ENCODE measurements at regions not wholly inside any gene's neighbourhood (a gene's known extent, or its start where the extent isn't known, plus 50 kb on each side); places are given as distances from the start of the nearest gene placed in this dataset.

DNA sequence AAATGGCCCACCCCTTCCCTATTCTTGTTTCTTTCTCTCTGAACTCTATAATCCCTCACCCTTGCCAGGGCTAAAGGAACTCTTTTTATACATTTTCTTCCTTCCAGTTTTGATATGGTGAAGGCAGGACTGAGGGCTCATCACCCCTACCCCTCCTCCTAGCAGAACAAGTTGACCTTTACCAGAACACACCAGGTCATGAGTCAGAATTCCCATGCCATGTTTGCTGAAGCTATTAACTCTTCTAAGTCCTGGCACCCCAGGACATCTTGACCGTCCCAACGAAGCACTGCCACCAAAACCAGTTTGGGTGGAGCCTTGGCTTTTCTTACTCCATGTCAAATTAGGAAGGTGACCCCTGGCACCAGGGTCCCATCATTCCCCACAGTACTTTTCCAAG, 57.5 kb upstream of the DYNLT3 start:
- Mint-ChIP-seq H3K4me3 (peak overlapping the region; percentile 25), H3K27ac (no peak overlapping the region), H3K9me3 (peaks cover 2% of the 10 kb centered on the region), H3K36me3 (no peaks in the 10 kb centered on the region), H3K27me3 (ENCODE audit: insufficient read depth, low read depth) (no peaks in the 10 kb centered on the region), H3K4me1 (no peaks in the 10 kb centered on the region)
- no peaks in the 10 kb centered on the region for H3K36me3 ChIP-seq
- H3K27me3 ChIP-seq: no peaks in the 10 kb centered on the region
- no peak overlapping the region for H3K4me2 ChIP-seq
- no peak overlapping the region for H3K9ac ChIP-seq
- H3K4me1 ChIP-seq: no peaks in the 10 kb centered on the region
- no peak overlapping the region for H2AFZ ChIP-seq (replicated peaks)
- H3K79me2 ChIP-seq (ENCODE audit: low read depth): no peaks in the 10 kb centered on the region
- TF ChIP-seq EZH2phosphoT487 (IDR thresholded peaks at IDR 0.05) (no peak), EZH2 (IDR thresholded peaks at IDR 0.05) (no peak)
- TF ChIP-seq, protein P1, sequence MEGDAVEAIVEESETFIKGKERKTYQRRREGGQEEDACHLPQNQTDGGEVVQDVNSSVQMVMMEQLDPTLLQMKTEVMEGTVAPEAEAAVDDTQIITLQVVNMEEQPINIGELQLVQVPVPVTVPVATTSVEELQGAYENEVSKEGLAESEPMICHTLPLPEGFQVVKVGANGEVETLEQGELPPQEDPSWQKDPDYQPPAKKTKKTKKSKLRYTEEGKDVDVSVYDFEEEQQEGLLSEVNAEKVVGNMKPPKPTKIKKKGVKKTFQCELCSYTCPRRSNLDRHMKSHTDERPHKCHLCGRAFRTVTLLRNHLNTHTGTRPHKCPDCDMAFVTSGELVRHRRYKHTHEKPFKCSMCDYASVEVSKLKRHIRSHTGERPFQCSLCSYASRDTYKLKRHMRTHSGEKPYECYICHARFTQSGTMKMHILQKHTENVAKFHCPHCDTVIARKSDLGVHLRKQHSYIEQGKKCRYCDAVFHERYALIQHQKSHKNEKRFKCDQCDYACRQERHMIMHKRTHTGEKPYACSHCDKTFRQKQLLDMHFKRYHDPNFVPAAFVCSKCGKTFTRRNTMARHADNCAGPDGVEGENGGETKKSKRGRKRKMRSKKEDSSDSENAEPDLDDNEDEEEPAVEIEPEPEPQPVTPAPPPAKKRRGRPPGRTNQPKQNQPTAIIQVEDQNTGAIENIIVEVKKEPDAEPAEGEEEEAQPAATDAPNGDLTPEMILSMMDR (IDR thresholded peaks at IDR 0.05): no peak
- H3K4me3 ChIP-seq: no peak overlapping the region
- no peaks in the 10 kb centered on the region for H3K9me3 ChIP-seq (ENCODE audit: low read depth)
- H3F3A ChIP-seq (ENCODE audit: low read depth): no peaks in the 10 kb centered on the region
- no peaks in the 10 kb centered on the region for H4K20me1 ChIP-seq (ENCODE audit: low read depth)
- no peak overlapping the region for H3K27ac ChIP-seq
- no peak for DNase-seq (ENCODE audit: low spot score)

- H3K27me3 Mint-ChIP-seq (ENCODE audit: insufficient read depth, low read depth): no peaks in the 10 kb centered on the region
- no peaks in the 10 kb centered on the region for H3K36me3 Mint-ChIP-seq
- no peak overlapping the region for H3K27ac Mint-ChIP-seq
- no peak for TF ChIP-seq EZH2 (IDR thresholded peaks at IDR 0.05)
- TF ChIP-seq, protein P1 (IDR thresholded peaks at IDR 0.05): peak; percentile 41
- peaks cover 2% of the 10 kb centered on the region for H3K9me3 Mint-ChIP-seq
- peak overlapping the region; percentile 83 for H3K4me2 ChIP-seq
- no peaks in the 10 kb centered on the region for H4K20me1 ChIP-seq (ENCODE audit: low read depth)
- H3K27ac ChIP-seq: no peak overlapping the region
- peak overlapping the region; percentile 81 for H3K4me3 Mint-ChIP-seq
- no peaks in the 10 kb centered on the region for H3K79me2 ChIP-seq (ENCODE audit: low read depth)
- no peaks in the 10 kb centered on the region for H3K4me1 Mint-ChIP-seq
- no peaks in the 10 kb centered on the region for H3K27me3 ChIP-seq
- H3K4me3 ChIP-seq: peak overlapping the region; percentile 52
- H3K36me3 ChIP-seq: no peaks in the 10 kb centered on the region
- H3K9ac ChIP-seq: no peak overlapping the region
- no peaks in the 10 kb centered on the region for H3K9me3 ChIP-seq (ENCODE audit: low read depth)
- H2AFZ ChIP-seq (replicated peaks): peak overlapping the region; percentile 90
- H3K4me1 ChIP-seq: no peaks in the 10 kb centered on the region
- no peaks in the 10 kb centered on the region for H3F3A ChIP-seq (ENCODE audit: low read depth)
- DNase-seq (ENCODE audit: low spot score): peak; percentile 69
Measured at GRCh38 chrX:37905436-37906147, 58.2 kb upstream of the DYNLT3 start.

- no peak for TF ChIP-seq EZH2phosphoT487 (IDR thresholded peaks at IDR 0.05)
- TF ChIP-seq EZH2 (IDR thresholded peaks at IDR 0.05): no peak
- TF ChIP-seq, protein P1 (IDR thresholded peaks at IDR 0.05): no peak
- H3K9me3 Mint-ChIP-seq: peaks cover 2% of the 10 kb centered on the region
- H3K27ac ChIP-seq: no peak overlapping the region
- H3K27ac Mint-ChIP-seq: no peak overlapping the region
- H3K79me2 ChIP-seq (ENCODE audit: low read depth): no peaks in the 10 kb centered on the region
- H4K20me1 ChIP-seq (ENCODE audit: low read depth): no peaks in the 10 kb centered on the region
- peak overlapping the region; percentile 81 for H3K4me3 Mint-ChIP-seq
- no peaks in the 10 kb centered on the region for H3K4me1 ChIP-seq
- H3K27me3 Mint-ChIP-seq (ENCODE audit: insufficient read depth, low read depth): no peaks in the 10 kb centered on the region
- H3F3A ChIP-seq (ENCODE audit: low read depth): no peaks in the 10 kb centered on the region
- H3K36me3 ChIP-seq: no peaks in the 10 kb centered on the region
- H3K27me3 ChIP-seq: no peaks in the 10 kb centered on the region
- peak overlapping the region; percentile 52 for H3K4me3 ChIP-seq
- H3K4me1 Mint-ChIP-seq: no peaks in the 10 kb centered on the region
- DNase-seq (ENCODE audit: low spot score): no peak
- H3K9me3 ChIP-seq (ENCODE audit: low read depth): no peaks in the 10 kb centered on the region
- H2AFZ ChIP-seq (replicated peaks): peak overlapping the region; percentile 90
- H3K4me2 ChIP-seq: peak overlapping the region; percentile 83
- no peaks in the 10 kb centered on the region for H3K36me3 Mint-ChIP-seq
- no peak overlapping the region for H3K9ac ChIP-seq
Measured at GRCh38 chrX:37906357-37906756, 59.0 kb upstream of the DYNLT3 start.
